HCT116 (cell line): ENCODE measurements at regions not wholly inside any gene's neighbourhood (a gene's known extent, or its start where the extent isn't known, plus 50 kb on each side); places are given as distances from the start of the nearest gene placed in this dataset.

Experiments
- ATAC-seq: fragments of 200-7000 bp; cut with Tn5 transposase; 2 replicates; pipeline ENCODE4 v1.9.1; 2020; ENCODE audit warnings: mild to moderate bottlenecking, moderate library complexity
- BruUV-seq: library from RNA; stranded (reverse); fragments of 400-500 nt; replicated peaks from 2 replicates; lab custom pipeline; 2021; lab: Mats Ljungman, UMichigan
- CTCF ChIA-PET: fragments of 300-600 bp; sonication (Branson Sonifier 250); formaldehyde crosslinking; loops from one replicate; lab custom pipeline; 2021; ENCODE audit warnings: antibody characterized with exemption; lab: Charles Lee
- POLR2A ChIA-PET: fragments of 300-600, 350-600 bp; sonication (Branson Sonifier 250); formaldehyde crosslinking; loops from one replicate; lab custom pipeline; 2021; ENCODE audit warnings: antibody characterized with exemption; lab: Charles Lee
- RAD21 ChIA-PET, 2 experiments: fragments of 300-600 bp; sonication (Branson Sonifier 250); formaldehyde crosslinking; loops; one replicate each; lab custom pipeline; 2023; ENCODE audit warnings: low total read pairs in 2 of 2; ENCODE audit not compliant: uncharacterized antibody in 2 of 2, unreplicated experiment in 2 of 2, low non-redundant PET in 1 of 2; lab: Charles Lee
- DNase-seq: peaks from one replicate; pipeline ENCODE4 v3.0.0-alpha.2; 2010; ENCODE audit warnings: low read depth, low spot score
- H2AFZ ChIP-seq: fragments of 200-600 bp; shearing (Covaris generic), sonication (generic); 2 replicates; pipeline ENCODE4 v1.6.1; 2017; ENCODE audit warnings: low read depth, mixed run types, mixed read lengths, antibody characterized with exemption, low read length; ENCODE audit not compliant: poor library complexity, severe bottlenecking
- H3K27ac ChIP-seq: 2 replicates; pipeline ENCODE4 v1.5.1; 2012; ENCODE audit warnings: low read depth, low read length
- H3K27me3 ChIP-seq: fragments of 200-600 bp; sonication (generic); 2 replicates; pipeline ENCODE4 v1.6.1; 2016; ENCODE audit warnings: mixed run types, low read length, mixed read lengths; ENCODE audit not compliant: insufficient read depth
- H3K36me3 ChIP-seq, 2 experiments: fragments of 200-500 bp in 1 of 2; fragments of 200-600 bp in 1 of 2; sonication (Bioruptor generic) in 1 of 2; sonication (generic) in 1 of 2; 2 replicates each; pipeline versions ENCODE4 v1.5.1 to v1.6.1; 2014 to 2016; ENCODE audit warnings: low read length in 2 of 2, inconsistent platforms in 1 of 2, mixed read lengths in 1 of 2, mixed run types in 1 of 2; ENCODE audit not compliant: insufficient read depth in 2 of 2, control insufficient read depth in 1 of 2
- H3K4me1 ChIP-seq, 2 experiments: fragments of 200-600 bp in 1 of 2; sonication (generic) in 1 of 2; 2 replicates each; pipeline versions ENCODE4 v1.5.1 to v1.6.1; 2012 to 2017; ENCODE audit warnings: low read length in 2 of 2, inconsistent platforms in 1 of 2, mild to moderate bottlenecking in 1 of 2, mixed read lengths in 1 of 2, mixed run types in 1 of 2, moderate library complexity in 1 of 2; ENCODE audit not compliant: insufficient read depth in 2 of 2, control insufficient read depth in 1 of 2
- H3K4me2 ChIP-seq: fragments of 200-600 bp; sonication (generic); 2 replicates; pipeline ENCODE4 v1.6.1; 2017; ENCODE audit warnings: mixed run types, low read length, mixed read lengths
- H3K4me3 ChIP-seq, 2 experiments: fragments of 200-600 bp in 1 of 2; sonication (generic) in 1 of 2; replicated peaks in 1 of 2; 2 replicates each; pipeline ENCODE4 v1.5.1; 2011 to 2016; ENCODE audit warnings: low read length in 2 of 2, control low read depth in 1 of 2, low read depth in 1 of 2, mild to moderate bottlenecking in 1 of 2, mixed read lengths in 1 of 2, mixed run types in 1 of 2
- H3K79me2 ChIP-seq: fragments of 200-600 bp; sonication (generic); 2 replicates; pipeline ENCODE4 v1.6.1; 2017; ENCODE audit warnings: mild to moderate bottlenecking, mixed run types, low read length, moderate library complexity, mixed read lengths; ENCODE audit not compliant: insufficient read depth
- H3K9ac ChIP-seq: fragments of 200-600 bp; sonication (generic); 2 replicates; pipeline ENCODE4 v1.6.1; 2016; ENCODE audit warnings: low read length, mixed read lengths
- H3K9me2 ChIP-seq: fragments of 200-600 bp; sonication (generic), shearing (Covaris generic); 2 replicates; pipeline ENCODE4 v1.6.1; 2017; ENCODE audit warnings: mixed run types, mild to moderate bottlenecking, moderate library complexity; ENCODE audit not compliant: insufficient read depth
- H3K9me3 ChIP-seq, 2 experiments: fragments of 200-500 bp in 1 of 2; fragments of 200-600 bp in 1 of 2; sonication (Bioruptor generic) in 1 of 2; sonication (generic) in 1 of 2; 2 replicates each; pipeline ENCODE4 v1.6.1; 2014 to 2017; ENCODE audit warnings: low read length in 2 of 2, mixed read lengths in 2 of 2, inconsistent platforms in 1 of 2, low read depth in 1 of 2, mild to moderate bottlenecking in 1 of 2, mixed run types in 1 of 2, moderate library complexity in 1 of 2; ENCODE audit not compliant: control insufficient read depth in 1 of 2, insufficient read depth in 1 of 2
- H4K20me1 ChIP-seq: fragments of 200-600 bp; sonication (generic), shearing (Covaris generic); 2 replicates; pipeline ENCODE4 v1.6.1; 2017; ENCODE audit warnings: mixed run types, mild to moderate bottlenecking, moderate library complexity; ENCODE audit not compliant: insufficient read depth
- CEBPB ChIP-seq: IDR thresholded peaks from 2 replicates; pipeline ENCODE4 v1.6.1; 2012; ENCODE audit warnings: low read depth
- EGR1 ChIP-seq: IDR thresholded peaks from 2 replicates; pipeline ENCODE4 v1.6.1; 2012; ENCODE audit warnings: low read depth
- EZH2phosphoT487 ChIP-seq: fragments of 200-600 bp; IDR thresholded peaks from 2 replicates; pipeline ENCODE4 v1.6.1; 2018; ENCODE audit warnings: antibody characterized with exemption, borderline replicate concordance
- SIN3A ChIP-seq: IDR thresholded peaks from 2 replicates; pipeline ENCODE4 v1.6.1; 2012; ENCODE audit warnings: low read depth
- SP1 ChIP-seq: IDR thresholded peaks from 2 replicates; pipeline ENCODE4 v1.6.1; 2012; ENCODE audit warnings: low read depth
- ZFX ChIP-seq: fragments of 450-650 bp; IDR thresholded peaks from 2 replicates; pipeline ENCODE4 v1.6.1; 2017
- intact Hi-C: fragments of 100-400 bp; cut with micrococcal nuclease; formaldehyde crosslinking; loops from 2 replicates; pipeline ENCODE4 v1.10.0; 2022
- TF ChIP-seq, protein P1 (sequence below), 3 experiments: fragments of 200-600 bp in 1 of 3; sonication (generic) in 1 of 3; IDR thresholded peaks in 2 of 3; conservative IDR thresholded peaks in 1 of 3; 2 replicates each; pipeline ENCODE4 v1.5.1; 2012 to 2017; ENCODE audit warnings: low read depth in 2 of 3, low read length in 2 of 3, antibody characterized with exemption in 1 of 3, borderline replicate concordance in 1 of 3, control low read depth in 1 of 3, mild to moderate bottlenecking in 1 of 3, mixed read lengths in 1 of 3, mixed run types in 1 of 3, moderate library complexity in 1 of 3; ENCODE audit not compliant: insufficient read depth in 1 of 3
- TF ChIP-seq, protein P2 (sequence below): IDR thresholded peaks from 2 replicates; pipeline ENCODE4 v1.6.1; 2011; ENCODE audit warnings: mild to moderate bottlenecking, low read length, moderate library complexity; ENCODE audit not compliant: insufficient replicate concordance; ENCODE audit errors: extremely low read depth

DNA sequence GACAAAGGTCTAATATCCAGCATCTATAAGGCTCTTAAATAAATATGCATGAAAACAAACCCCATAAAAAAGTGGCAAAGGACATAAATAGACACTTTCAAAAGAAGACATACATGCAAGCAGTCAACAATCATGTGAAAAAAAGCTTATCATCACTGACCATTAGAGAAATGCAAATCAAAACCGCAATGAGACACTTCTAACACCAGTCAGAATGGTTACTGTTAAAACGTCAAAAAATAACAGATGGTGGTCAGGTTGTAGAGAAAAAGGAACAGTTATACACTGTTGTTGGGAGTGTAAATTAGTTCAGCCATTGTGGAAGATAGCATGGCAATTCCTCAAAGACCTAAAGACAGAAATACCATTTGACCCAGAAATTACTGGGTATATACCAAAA, 440.7 kb upstream of the KCNMB2 start:
- no peak for DNase-seq
- H3K27me3 ChIP-seq, result no peaks in the 10 kb centered on the region
- BruUV-seq, result no TSS peak
- ATAC-seq, result no peak
- CTCF ChIA-PET, result no interaction called here
- intact Hi-C loops, result no loop called here
- H3K27ac ChIP-seq, result no peak overlapping the region
- no peak overlapping the region for H3K4me2 ChIP-seq
- RAD21 ChIA-PET, result no interaction called here
- no peaks in the 10 kb centered on the region for H3K9me3 ChIP-seq
- H3K79me2 ChIP-seq, result no peaks in the 10 kb centered on the region
- no peaks in the 10 kb centered on the region for H3K4me1 ChIP-seq
- no peaks in the 10 kb centered on the region for H4K20me1 ChIP-seq
- no peaks in the 10 kb centered on the region for H3K9me2 ChIP-seq
- H2AFZ ChIP-seq, result no peak overlapping the region
- H3K4me3 ChIP-seq, result no peak overlapping the region
- TF ChIP-seq, protein P1, sequence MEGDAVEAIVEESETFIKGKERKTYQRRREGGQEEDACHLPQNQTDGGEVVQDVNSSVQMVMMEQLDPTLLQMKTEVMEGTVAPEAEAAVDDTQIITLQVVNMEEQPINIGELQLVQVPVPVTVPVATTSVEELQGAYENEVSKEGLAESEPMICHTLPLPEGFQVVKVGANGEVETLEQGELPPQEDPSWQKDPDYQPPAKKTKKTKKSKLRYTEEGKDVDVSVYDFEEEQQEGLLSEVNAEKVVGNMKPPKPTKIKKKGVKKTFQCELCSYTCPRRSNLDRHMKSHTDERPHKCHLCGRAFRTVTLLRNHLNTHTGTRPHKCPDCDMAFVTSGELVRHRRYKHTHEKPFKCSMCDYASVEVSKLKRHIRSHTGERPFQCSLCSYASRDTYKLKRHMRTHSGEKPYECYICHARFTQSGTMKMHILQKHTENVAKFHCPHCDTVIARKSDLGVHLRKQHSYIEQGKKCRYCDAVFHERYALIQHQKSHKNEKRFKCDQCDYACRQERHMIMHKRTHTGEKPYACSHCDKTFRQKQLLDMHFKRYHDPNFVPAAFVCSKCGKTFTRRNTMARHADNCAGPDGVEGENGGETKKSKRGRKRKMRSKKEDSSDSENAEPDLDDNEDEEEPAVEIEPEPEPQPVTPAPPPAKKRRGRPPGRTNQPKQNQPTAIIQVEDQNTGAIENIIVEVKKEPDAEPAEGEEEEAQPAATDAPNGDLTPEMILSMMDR (IDR thresholded peaks at IDR 0.05 in 2 of 3, conservative IDR thresholded peaks at IDR 0.05 in 1 of 3; ENCODE audit: borderline replicate concordance in 1 of 3, insufficient read depth in 1 of 3, low read depth in 2 of 3, low read length in 2 of 3), result no peak
- TF ChIP-seq, protein P2, sequence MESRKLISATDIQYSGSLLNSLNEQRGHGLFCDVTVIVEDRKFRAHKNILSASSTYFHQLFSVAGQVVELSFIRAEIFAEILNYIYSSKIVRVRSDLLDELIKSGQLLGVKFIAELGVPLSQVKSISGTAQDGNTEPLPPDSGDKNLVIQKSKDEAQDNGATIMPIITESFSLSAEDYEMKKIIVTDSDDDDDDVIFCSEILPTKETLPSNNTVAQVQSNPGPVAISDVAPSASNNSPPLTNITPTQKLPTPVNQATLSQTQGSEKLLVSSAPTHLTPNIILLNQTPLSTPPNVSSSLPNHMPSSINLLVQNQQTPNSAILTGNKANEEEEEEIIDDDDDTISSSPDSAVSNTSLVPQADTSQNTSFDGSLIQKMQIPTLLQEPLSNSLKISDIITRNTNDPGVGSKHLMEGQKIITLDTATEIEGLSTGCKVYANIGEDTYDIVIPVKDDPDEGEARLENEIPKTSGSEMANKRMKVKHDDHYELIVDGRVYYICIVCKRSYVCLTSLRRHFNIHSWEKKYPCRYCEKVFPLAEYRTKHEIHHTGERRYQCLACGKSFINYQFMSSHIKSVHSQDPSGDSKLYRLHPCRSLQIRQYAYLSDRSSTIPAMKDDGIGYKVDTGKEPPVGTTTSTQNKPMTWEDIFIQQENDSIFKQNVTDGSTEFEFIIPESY, result no peak
- TF ChIP-seq EZH2phosphoT487 (no peak), SP1 (no peak), SIN3A (no peak), ZFX (no peak), CEBPB (no peak), EGR1 (no peak)
- no peak overlapping the region for H3K9ac ChIP-seq
- no peaks in the 10 kb centered on the region for H3K36me3 ChIP-seq
- POLR2A ChIA-PET, result no interaction called here
